ENCODE measurements at regions not wholly inside any gene's neighbourhood (a gene's known extent, or its start where the extent isn't known, plus 50 kb on each side); places are given as distances from the start of the nearest gene placed in this dataset.

- no peaks in the 10 kb centered on the region for H3K36me3 ChIP-seq
- no peaks in the 10 kb centered on the region for H3K9me3 ChIP-seq
- H3K4me1 ChIP-seq = peaks cover 0 to 41% (median 18%) of the 10 kb centered on the region in 4 donors
- peak overlapping the region in 2 of 4 donors; percentile 4 to 54 for H3K27ac ChIP-seq
- WGBS, 2 donors = 83 to 88% methylated on average over 8 of the region's 8 CpGs
- TF ChIP-seq POLR2A (IDR thresholded peaks at IDR 0.05) (no peak), CTCF (IDR thresholded peaks at IDR 0.05) (no peak), EP300 (IDR thresholded peaks at IDR 0.05) (no peak)
- no peak for DNase-seq (ENCODE audit: low spot score in 2 of 2)
- H3K4me3 ChIP-seq = no peak overlapping the region
- H3K27me3 ChIP-seq = no peaks in the 10 kb centered on the region
Observed at GRCh38 chr2:160583813-160584537, 90.4 kb upstream of the RBMS1 start.

GRCh38 chr2:160584972-160585494 lies 91.4 kb upstream of the RBMS1 start:
- no peaks in the 10 kb centered on the region for H3K36me3 ChIP-seq
- no peak overlapping the region for H3K4me3 ChIP-seq
- TF ChIP-seq EP300 (IDR thresholded peaks at IDR 0.05) (no peak), CTCF (IDR thresholded peaks at IDR 0.05) (no peak), POLR2A (IDR thresholded peaks at IDR 0.05) (no peak)
- DNase-seq (ENCODE audit: low spot score in 2 of 2) = no peak
- peak overlapping the region in 1 of 4 donors; percentile 8 for H3K27ac ChIP-seq
- peaks cover 0 to 41% (median 18%) of the 10 kb centered on the region in 4 donors for H3K4me1 ChIP-seq
- H3K27me3 ChIP-seq = no peaks in the 10 kb centered on the region
- no peaks in the 10 kb centered on the region for H3K9me3 ChIP-seq

GRCh38 chr2:160590664-160591063 lies 97.1 kb upstream of the RBMS1 start:
- H3K4me1 ChIP-seq = peaks cover 0 to 4% (median 0%) of the 10 kb centered on the region in 4 donors
- TF ChIP-seq EP300 (IDR thresholded peaks at IDR 0.05) (no peak), POLR2A (IDR thresholded peaks at IDR 0.05) (no peak), CTCF (IDR thresholded peaks at IDR 0.05) (no peak)
- no peak for DNase-seq (ENCODE audit: low spot score in 2 of 2)
- 50 to 67% methylated on average over 1 of the region's 1 CpG for WGBS, 2 donors
- no peak overlapping the region for H3K27ac ChIP-seq
- no peaks in the 10 kb centered on the region for H3K36me3 ChIP-seq
- H3K27me3 ChIP-seq = no peaks in the 10 kb centered on the region
- H3K4me3 ChIP-seq = no peak overlapping the region
- H3K9me3 ChIP-seq = no peaks in the 10 kb centered on the region

GRCh38 chr2:160592401-160592800 lies 98.8 kb upstream of the RBMS1 start:
- 76 to 95% methylated on average over 1 of the region's 1 CpG for WGBS, 2 donors
- Histone ChIP-seq H3K9me3 (no peaks in the 10 kb centered on the region), H3K27me3 (no peaks in the 10 kb centered on the region), H3K27ac (no peak overlapping the region), H3K4me1 (no peaks in the 10 kb centered on the region), H3K36me3 (no peaks in the 10 kb centered on the region), H3K4me3 (no peak overlapping the region)
- no peak for TF ChIP-seq CTCF (IDR thresholded peaks at IDR 0.05)
- TF ChIP-seq POLR2A (IDR thresholded peaks at IDR 0.05) = no peak
- TF ChIP-seq EP300 (IDR thresholded peaks at IDR 0.05) = no peak
- DNase-seq (ENCODE audit: low spot score in 2 of 2) = no peak

GRCh38 chr2:160592993-160593392 lies 99.4 kb upstream of the RBMS1 start:
- H3K27ac ChIP-seq = no peak overlapping the region
- no peaks in the 10 kb centered on the region for H3K27me3 ChIP-seq
- no peaks in the 10 kb centered on the region for H3K4me1 ChIP-seq
- TF ChIP-seq EP300 (IDR thresholded peaks at IDR 0.05) = no peak
- no peak for TF ChIP-seq CTCF (IDR thresholded peaks at IDR 0.05)
- no peak for TF ChIP-seq POLR2A (IDR thresholded peaks at IDR 0.05)
- H3K9me3 ChIP-seq = no peaks in the 10 kb centered on the region
- no peak overlapping the region for H3K4me3 ChIP-seq
- H3K36me3 ChIP-seq = no peaks in the 10 kb centered on the region
- no peak for DNase-seq (ENCODE audit: low spot score in 2 of 2)

All from tibial nerve (tissue), 4 donors.